CD4-positive, alpha-beta T cell treated with Interleukin-15 for 1 hour (primary cell): ENCODE measurements at regions not wholly inside any gene's neighbourhood (a gene's known extent, or its start where the extent isn't known, plus 50 kb on each side); places are given as distances from the start of the nearest gene placed in this dataset.
"Not testable (repeated sequence)": the region's sequence is repeated elsewhere in the genome, so short reads cannot be mapped to it uniquely, and the experiment has no call there.

Source experiments
- DNase-seq: peaks from one replicate; pipeline ENCODE4 v3.0.0-alpha.2; 2020

DNA sequence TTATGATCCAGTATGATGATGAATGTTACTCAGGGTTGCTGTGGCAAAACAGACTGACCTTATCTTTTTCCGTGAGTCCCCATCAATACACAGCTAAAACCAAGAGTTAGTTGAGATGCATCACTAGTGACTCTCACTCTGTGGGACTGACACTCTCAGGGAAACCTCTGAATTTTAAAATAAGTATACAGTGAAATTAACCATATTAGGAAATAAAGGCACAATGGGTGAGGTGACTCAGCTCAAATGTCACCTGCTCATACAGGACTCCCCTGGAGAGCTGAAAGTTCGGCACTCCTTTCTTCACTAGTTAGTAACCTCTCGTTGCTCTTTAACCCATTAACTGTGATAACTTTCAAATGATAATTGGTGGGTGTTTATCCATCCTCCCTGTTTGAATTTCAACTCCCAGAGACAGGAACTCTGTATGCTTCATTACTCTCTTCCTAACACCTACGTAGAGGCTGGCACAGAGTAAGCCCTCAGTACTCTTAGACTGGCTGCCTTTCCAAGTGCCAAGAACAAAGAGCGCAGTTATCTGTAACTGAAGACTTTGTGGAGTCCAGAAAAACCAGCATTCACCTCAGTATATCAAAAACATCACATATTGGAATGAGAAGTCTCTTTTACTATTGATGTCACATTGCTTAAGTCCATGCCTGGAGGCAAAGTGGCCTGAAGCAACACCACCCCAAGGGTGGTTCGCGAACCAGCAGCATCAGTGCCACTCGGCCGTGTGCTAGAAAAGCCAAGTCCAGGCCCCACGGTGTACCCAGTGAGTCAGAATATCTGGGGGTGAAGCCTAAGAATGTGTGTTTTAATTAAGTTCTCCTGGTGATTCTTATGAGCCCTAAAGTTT, 91.1 kb downstream of the NIBAN1 start:
- no peak for DNase-seq

- no peak for DNase-seq
Observed at GRCh38 chr1:184881941-184882913, 92.1 kb downstream of the NIBAN1 start.

DNA sequence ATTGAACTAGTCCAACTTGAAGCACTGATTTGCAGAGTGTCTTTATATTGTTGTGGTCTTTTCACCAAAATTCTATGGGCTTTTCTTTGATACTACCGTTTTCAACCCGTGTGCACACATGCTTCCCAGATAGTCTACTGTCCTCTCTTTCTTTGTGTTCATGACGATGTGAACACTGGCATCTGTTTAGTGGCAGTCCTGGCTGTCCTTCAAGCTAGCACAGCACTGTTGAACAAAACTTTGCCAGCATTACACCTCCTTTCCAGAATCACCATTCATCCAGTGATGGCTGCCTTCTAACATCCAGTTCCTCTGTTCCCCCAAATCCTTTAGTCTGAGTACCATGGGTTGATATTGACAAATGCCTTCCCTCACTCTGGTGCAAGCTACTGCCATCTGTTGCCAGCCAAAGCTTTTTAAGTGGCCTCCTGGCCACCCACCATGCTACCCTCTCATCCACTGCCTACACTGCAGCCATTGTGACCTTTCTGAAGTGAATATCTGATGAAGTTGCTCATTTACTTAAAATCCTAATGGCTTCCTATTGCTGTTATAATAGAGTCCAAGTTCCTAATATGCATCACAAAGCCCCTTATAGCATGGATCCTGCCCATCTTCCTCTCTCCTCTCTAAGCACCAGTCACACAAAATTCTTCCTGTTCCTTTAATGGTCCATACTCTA, 94.3 kb downstream of the NIBAN1 start:
- no peak for DNase-seq

DNA sequence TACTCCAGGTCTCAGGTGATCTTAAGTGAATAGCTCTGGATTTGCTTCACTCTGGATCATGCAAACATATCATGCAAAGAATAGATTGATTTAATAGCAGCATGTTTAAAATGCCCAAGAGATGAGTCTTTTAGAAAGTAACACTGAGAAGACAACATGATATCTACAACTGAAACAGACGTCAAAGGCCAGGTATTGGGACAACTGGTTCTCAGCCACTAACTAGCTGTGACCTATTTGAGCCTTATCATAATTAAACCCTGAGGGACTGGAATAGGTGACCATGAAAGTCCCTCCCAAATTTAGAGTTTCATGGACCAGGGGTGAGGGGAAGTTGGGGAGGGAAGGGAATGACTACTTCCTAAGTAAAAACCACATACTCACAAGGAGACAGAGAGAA, 95.7 kb downstream of the NIBAN1 start:
- DNase-seq: no peak

GRCh38 chr1:184878002-184878401, 96.3 kb downstream of the NIBAN1 start:
- no peak for DNase-seq

DNA sequence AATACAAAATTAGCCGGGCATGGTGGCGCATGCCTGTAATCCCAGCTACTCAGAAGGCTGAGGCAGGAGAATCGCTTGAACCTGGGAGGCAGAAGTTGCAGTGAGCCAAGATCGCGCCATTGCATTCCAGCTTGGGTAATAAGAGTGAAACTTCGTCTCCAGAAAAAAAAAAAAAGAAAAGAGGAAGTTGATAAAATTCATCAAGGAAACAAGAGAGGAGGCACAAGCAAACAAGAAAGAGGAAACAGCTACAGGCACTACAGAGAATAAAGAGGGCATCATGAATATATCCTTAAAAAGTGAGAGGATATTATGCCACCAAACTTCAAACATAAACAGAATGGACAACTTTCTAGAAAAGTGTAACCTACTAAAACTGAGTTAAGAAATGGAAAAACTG, 98.3 kb downstream of the NIBAN1 start:
- DNase-seq: not testable (repeated sequence)

GRCh38 chr1:184875218-184875617, 99.1 kb downstream of the NIBAN1 start:
- no peak for DNase-seq

DNA sequence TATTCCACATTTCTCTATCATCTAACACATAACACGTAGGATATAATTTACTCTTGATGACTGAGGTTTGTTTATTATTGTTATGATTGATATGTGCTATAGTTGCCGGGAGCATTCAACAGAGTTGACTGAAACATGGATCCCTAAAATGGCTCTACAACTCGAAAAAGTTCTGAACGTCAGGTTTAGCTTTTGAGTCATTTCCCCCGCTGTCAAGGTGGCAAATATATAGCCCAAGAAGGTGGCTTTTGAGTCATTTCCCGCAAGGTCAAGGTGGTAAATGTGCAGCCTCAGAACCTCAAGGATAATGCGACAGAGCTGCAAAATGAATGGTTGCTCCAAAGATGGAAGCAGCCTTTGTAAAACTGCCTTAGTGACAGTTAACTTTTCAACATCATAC, 104.0 kb downstream of the NIBAN1 start:
- no peak for DNase-seq

DNA sequence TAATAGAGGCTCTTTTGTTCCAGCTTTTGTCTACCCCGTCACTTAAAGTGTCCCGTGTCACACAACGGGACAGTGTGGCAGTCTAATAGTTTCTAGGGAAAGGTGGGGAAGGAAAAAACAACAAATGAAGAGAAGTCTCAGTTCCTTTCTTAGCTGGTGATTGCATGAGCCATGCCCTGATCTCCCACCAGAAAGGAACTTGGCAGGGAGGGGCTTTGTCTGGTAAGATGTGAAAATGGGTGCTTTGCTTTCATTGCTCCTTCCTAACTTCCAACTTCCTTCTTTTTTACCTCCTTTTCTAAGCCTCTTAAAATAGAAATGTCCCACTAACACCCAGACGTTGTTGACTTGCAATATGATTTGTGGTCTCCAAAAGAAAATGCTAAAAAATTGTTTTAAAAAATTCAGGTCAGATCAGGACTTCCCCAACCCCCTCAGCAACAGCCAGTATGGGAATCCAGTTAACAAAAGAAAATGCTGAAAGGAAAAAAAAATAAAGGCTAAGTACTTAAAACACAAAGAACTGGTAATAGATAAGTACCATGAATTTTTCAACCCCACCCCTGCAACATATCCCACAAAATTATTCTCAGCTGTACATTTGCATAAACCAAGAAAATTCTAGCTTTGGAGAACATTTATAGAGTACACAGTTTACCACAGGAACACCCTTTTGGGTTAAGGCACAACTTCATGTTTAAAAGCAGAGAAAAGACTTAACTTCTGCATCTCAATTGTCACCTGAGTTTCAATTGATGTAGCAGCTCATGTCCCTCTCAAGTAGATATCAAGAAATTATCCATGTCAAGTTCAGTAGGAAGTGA, 106.2 kb downstream of the NIBAN1 start:
- no peak for DNase-seq

DNA sequence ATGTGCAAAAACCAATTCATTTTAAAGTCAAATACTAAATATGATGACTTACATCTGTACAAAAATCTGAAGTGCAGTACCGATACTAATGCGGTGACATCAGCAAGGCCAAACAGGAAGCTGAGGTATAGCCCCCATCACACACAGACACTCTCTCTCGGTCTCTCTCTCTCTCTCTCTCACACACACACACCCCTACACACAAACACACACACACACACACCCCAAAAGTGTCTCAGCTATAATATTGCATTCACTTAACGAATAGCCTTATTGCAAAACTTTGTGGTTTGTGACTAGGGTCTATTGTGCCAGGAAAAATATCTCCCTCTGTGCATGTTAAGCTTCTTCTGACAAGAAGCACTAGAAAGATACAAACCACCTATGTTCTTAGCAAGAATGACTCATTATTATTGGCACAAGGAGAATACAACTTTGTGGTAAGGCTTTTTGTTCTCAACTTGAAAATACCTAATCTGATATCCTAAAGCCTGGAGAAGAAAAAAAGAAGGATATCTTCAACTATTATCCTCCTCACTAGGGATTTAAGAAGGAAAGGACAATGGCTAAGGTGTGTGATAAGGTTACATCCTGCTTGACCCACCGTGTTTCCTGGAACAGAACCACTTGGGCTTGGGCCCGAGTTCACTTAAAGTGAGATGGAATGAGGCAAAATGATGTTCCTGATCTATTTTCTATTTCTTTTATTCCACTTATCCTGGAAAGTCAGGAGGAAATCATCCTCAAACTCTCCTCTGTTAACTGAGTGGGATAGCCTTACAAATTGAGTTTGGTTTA, 107.1 kb downstream of the NIBAN1 start:
- DNase-seq: peak; percentile 74

- no peak for DNase-seq
Observed at GRCh38 chr1:184866586-184866985, 107.7 kb downstream of the NIBAN1 start.

DNA sequence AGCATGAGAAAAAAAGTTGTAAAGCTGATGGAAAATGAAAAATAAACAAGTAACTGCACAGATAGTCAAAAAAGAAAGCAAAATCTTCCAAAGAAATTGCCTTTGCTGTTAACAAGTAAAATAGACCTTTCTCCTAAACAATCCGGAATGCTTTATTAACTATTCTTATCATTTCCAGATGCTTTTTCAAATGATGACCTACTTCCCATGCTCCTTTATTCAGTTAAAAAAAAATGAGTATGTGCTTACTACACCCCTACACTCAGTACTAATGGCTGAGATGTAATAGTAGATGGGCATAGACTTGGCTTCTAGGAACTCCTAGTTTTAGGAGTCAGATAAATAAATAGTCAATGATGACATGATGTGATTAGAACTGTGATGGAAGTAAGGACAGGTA, 108.5 kb downstream of the NIBAN1 start:
- no peak for DNase-seq

DNA sequence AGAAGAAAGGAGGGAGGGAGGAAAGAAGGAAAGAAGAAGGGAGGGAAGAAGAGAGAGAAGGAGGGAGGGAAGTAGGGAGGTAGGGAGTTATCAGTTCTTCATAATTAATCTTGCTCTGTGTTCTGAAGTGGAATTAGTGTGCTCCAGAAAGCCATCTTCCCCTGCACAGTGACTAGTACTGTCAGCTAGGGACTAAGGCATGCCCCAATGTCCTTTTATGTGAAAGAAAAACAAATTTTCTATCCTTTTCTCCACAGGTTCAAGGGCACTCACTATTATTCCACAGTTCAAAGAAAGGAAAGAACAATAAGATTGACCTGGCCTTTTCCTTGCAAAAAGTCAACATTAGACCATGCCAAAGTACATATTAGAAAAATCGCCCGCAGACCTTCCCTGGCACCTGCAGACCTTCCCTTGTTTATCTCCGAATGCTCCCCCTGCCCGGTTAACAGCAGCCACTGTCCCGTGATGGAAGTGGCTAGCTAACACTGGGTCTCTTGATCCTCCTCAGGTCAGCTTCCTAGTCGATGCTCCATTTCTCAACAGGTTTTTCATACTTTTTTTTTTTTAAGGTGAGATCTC, 107.2 kb upstream of the EDEM3 start:
- no peak for DNase-seq

- no peak for DNase-seq
Observed at GRCh38 chr1:184860985-184861754, 106.5 kb upstream of the EDEM3 start.

DNA sequence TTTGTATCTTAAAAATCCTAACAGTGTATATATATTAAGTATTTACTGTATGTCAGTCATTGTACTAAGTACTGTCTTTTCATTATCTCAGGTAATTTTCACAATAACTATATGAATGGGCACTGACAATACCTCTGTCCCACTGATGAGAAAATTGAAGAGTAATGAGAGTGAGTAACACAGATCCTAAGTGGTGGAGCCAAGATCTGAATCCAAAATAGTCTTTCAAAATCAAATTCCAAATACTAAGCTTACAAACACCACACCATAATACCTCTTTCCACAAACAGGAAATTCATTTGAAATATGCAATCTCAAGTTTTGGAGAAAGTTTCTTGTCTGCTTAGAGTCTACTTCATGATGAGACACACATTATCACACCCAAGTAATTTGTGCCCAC, 105.9 kb upstream of the EDEM3 start:
- DNase-seq: no peak

DNA sequence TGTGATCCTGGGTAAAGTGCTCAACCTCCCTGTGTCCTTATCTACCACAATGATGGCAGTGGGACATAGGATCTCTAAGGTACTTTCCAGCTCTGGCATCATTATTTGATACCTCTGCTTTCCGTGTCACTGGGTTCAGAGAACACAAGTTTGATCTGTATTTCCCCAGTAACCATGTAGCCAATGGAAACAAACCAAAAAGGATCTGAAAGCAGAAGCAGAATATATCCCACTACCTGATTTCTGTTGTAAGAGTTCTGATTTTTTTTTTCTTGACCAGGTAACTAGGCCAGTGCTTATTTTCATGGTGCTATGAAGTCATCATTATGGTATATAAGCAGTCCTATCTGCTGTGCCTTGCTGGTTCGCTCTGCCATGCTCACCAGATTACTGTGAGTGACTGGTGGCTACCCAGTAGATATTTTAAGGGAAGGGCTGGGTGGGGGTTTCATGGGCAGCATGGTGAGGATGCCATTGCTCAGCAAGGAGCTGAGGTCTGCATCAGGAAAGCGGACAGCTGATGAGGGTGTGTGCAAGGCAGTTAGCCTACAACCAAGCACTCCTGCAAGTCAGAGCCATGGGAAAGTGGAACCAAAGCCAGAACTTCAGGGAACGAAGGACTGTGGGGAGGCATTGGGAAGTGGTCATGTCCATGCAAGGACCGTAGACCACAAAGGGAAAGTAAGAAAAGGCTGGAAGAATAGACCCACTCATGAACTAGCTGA, 104.9 kb upstream of the EDEM3 start:
- DNase-seq: no peak

- no peak for DNase-seq
Observed at GRCh38 chr1:184858288-184858687, 103.6 kb upstream of the EDEM3 start.

GRCh38 chr1:184854496-184855140, 100.0 kb upstream of the EDEM3 start:
- no peak for DNase-seq

DNA sequence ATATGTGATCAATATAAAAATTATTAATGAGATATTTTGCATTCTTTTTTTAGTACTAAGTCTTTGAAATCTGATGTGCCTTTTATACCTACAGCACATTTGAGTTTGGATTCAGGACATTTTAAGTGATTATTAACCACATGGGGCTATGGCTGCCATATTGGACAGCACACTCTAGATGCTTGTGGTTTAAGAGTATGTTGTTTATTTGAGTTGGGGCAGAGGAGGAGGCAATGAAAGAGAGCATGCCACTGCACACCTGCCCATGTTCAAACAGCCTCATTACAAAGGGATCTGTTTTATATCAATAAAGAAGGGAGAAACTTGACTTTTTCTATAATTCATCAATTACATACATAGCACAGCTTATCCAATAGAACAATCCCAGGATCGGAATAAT, 99.4 kb upstream of the EDEM3 start:
- no peak for DNase-seq
